GM12891 (cell line): ENCODE measurements at regions not wholly inside any gene's neighbourhood (a gene's known extent, or its start where the extent isn't known, plus 50 kb on each side); places are given as distances from the start of the nearest gene placed in this dataset.

Experiments
- PAX5 ChIP-seq: IDR thresholded peaks from 2 replicates; pipeline ENCODE4 v1.6.1; 2011; ENCODE audit warnings: low read length, moderate library complexity, mild to moderate bottlenecking; ENCODE audit not compliant: insufficient read depth, severe bottlenecking
- POLR2A ChIP-seq: IDR thresholded peaks from 2 replicates; pipeline ENCODE4 v1.6.1; 2011; ENCODE audit warnings: low read depth, low read length, control low read depth
- POLR2AphosphoS5 ChIP-seq: IDR thresholded peaks from 2 replicates; pipeline ENCODE4 v1.6.1; 2011; ENCODE audit warnings: low read depth, low read length, control low read depth
- POU2F2 ChIP-seq: IDR thresholded peaks from 2 replicates; pipeline ENCODE4 v1.6.1; 2011; ENCODE audit warnings: low read depth, mild to moderate bottlenecking, control low read depth, low read length, moderate library complexity
- SPI1 ChIP-seq: IDR thresholded peaks from 2 replicates; pipeline ENCODE4 v1.6.1; 2011; ENCODE audit warnings: low read depth, low read length, control low read depth
- TAF1 ChIP-seq: IDR thresholded peaks from 2 replicates; pipeline ENCODE4 v1.6.1; 2011; ENCODE audit warnings: low read depth, low read length, control low read depth

DNA sequence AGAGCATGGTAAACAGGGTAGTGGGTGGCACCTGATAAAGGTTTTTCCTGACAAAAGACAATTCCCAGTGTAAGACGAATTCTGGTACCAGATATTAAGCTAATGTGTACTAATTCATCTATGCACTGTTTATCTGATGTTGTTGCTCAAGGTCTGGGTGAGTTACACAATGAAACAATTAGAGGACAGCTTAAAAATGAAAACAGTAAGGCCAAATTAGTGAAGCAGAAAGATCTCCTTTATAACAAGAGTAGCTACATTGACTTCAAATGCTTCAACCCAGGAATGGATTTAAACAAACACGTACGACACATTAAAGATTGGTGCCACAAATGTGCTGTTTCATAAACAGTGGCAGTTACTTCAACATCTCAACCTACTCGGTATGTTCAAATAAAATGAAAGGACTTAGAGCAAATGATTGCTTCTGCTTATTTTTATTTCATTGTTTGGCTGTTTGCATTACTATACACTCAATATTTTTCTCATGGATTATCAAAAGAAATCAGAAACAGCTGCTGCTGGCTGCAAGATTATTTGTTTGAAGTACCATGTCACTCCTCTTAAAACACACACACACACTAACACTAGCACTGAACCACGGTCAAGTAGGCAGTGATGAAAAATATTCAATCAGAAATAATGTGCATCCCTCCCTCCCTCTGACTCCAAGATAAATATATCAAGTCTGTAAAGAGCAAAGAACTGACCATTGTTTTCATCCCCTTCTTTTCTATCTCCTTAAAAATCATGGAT is 94.4 kb upstream of the RND3 start:
- TF ChIP-seq POU2F2 (no peak), POLR2AphosphoS5 (no peak), POLR2A (no peak), TAF1 (no peak), PAX5 (no peak), SPI1 (no peak)
